Right renal cortex interstitium (tissue), 3 donors: ENCODE measurements at regions not wholly inside any gene's neighbourhood (a gene's known extent, or its start where the extent isn't known, plus 50 kb on each side); places are given as distances from the start of the nearest gene placed in this dataset.

Source experiments
- DNase-seq, 3 donors: peaks; one replicate each; pipeline ENCODE4 v3.0.0-alpha.2; 2013; ENCODE audit warnings: low read depth in 3 of 3, low spot score in 2 of 3

- no peak for DNase-seq
These were observed 173.8 kb upstream of the PITX1 start for GRCh38 chr5:135207866-135208265.

GRCh38 chr5:135206862-135207261 lies 172.8 kb upstream of the PITX1 start:
- no peak for DNase-seq

GRCh38 chr5:135205632-135206349 lies 171.8 kb upstream of the PITX1 start:
- no peak for DNase-seq

- no peak for DNase-seq
These were observed 170.1 kb upstream of the PITX1 start for GRCh38 chr5:135204151-135204600.

- no peak for DNase-seq
These were observed 169.6 kb upstream of the PITX1 start for GRCh38 chr5:135203593-135204036.

GRCh38 chr5:135203019-135203418 lies 169.0 kb upstream of the PITX1 start:
- DNase-seq = no peak

- no peak for DNase-seq
These were observed 165.9 kb upstream of the PITX1 start for GRCh38 chr5:135199919-135200318.

GRCh38 chr5:135196483-135196882 lies 162.5 kb upstream of the PITX1 start:
- DNase-seq = no peak

GRCh38 chr5:135195270-135195608 lies 161.2 kb upstream of the PITX1 start:
- DNase-seq = no peak

- no peak for DNase-seq
These were observed 160.7 kb upstream of the PITX1 start for GRCh38 chr5:135194573-135195269.

GRCh38 chr5:135194126-135194488 lies 160.1 kb upstream of the PITX1 start:
- no peak for DNase-seq

- no peak for DNase-seq
These were observed 159.4 kb upstream of the PITX1 start for GRCh38 chr5:135193213-135194125.

GRCh38 chr5:135192351-135192750 lies 158.3 kb upstream of the PITX1 start:
- DNase-seq = no peak

GRCh38 chr5:135191084-135191826 lies 157.2 kb upstream of the PITX1 start:
- DNase-seq = peak; percentile 63 to 74 (median 64)

- peak in 2 of 3 donors; percentile 4 to 13 for DNase-seq
These were observed 156.5 kb upstream of the PITX1 start for GRCh38 chr5:135190416-135191083.

GRCh38 chr5:135189024-135189423 lies 155.0 kb upstream of the PITX1 start:
- DNase-seq = no peak

- no peak for DNase-seq
These were observed 154.3 kb upstream of the PITX1 start for GRCh38 chr5:135188233-135188914.

- no peak for DNase-seq
These were observed 152.9 kb upstream of the PITX1 start for GRCh38 chr5:135186662-135187522.
